Motor neuron (in vitro differentiated cells): ENCODE measurements at regions not wholly inside any gene's neighbourhood (a gene's known extent, or its start where the extent isn't known, plus 50 kb on each side); places are given as distances from the start of the nearest gene placed in this dataset.
"Not testable (repeated sequence)": the region's sequence is repeated elsewhere in the genome, so short reads cannot be mapped to it uniquely, and the experiment has no call there.

ENCODE experiments used
- ATAC-seq, 8 experiments: fragments of 200-7000 bp; cut with Tn5 transposase; replicated peaks in 6 of 8; 2 replicates each; pipeline ENCODE4 v1.8.0; 2021; ENCODE audit warnings: mild to moderate bottlenecking in 8 of 8, moderate library complexity in 8 of 8
- H3K27ac ChIP-seq, 2 donors: fragments of 250-450 bp; sonication (Bioruptor Pico); 2 replicates each; pipeline ENCODE4 v1.9.0; 2021; ENCODE audit warnings: antibody characterized with exemption in 2 of 2, mild to moderate bottlenecking in 2 of 2, moderate library complexity in 1 of 2
- H3K4me1 ChIP-seq, 2 donors: fragments of 250-450 bp; sonication (Bioruptor Pico); replicated peaks in 1 of 2; 2 replicates each; pipeline ENCODE4 v1.6.1; 2021; ENCODE audit warnings: antibody characterized with exemption in 2 of 2, mild to moderate bottlenecking in 2 of 2, moderate library complexity in 1 of 2
- H3K4me3 ChIP-seq, 5 donors: fragments of 250-450 bp; sonication (Bioruptor Pico); 2 replicates each; pipeline ENCODE4 v1.9.0; 2021; ENCODE audit warnings: antibody characterized with exemption in 5 of 5, mild to moderate bottlenecking in 5 of 5, moderate library complexity in 4 of 5
- WGBS, 10 experiments: fragments of 450-650 bp; shearing (Covaris generic); methylation state at CpG; one replicate each; pipeline ENCODE4 v1.0.0; 2022; 5-methylcytosine and 5-hydroxymethylcytosine counted together
- in situ Hi-C, 9 experiments: fragments of 400-800 bp; cut with MboI; loops; one replicate each; pipeline ENCODE4 v1.15.0; 2021; ENCODE audit warnings: low sequenced_read_pairs in 9 of 9, low pct_unique_long_range_greater_than_20kb in 2 of 9; ENCODE audit not compliant: unreplicated experiment in 9 of 9

GRCh38 chr2:87488991-87489390 is 258.9 kb upstream of the PLGLB2 start:
- not testable (repeated sequence) for H3K27ac ChIP-seq, ATAC-seq

DNA sequence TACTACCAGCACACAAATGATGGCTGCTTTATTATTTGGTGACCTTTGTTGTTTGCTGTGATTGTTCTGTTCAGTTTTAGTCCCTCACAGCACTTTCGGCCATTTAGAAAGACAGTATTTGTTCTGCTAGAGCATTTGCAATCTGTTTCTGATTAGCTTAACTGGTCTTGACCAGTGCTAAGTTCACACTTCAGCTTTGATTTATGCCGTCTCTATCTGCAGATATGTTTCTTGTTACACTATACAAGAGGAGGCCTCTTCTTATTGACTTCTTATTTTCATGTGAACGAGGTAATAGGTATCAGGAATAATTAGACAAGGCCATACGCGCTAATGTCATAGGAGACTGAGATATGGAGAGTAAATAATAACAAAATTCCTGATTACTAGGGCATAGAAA is 253.0 kb upstream of the PLGLB2 start:
- peak in 2 of 8 experiments; percentile 18 to 35 for ATAC-seq
- H3K27ac ChIP-seq, in situ Hi-C loops, H3K4me1 ChIP-seq, H3K4me3 ChIP-seq: not testable (repeated sequence)
- WGBS, 10 experiments, result 49 to 100% (median 83%) methylated on average over 1 to 5 of the region's 5 CpGs; no CpG with 5 or more reads in 3 of the 10 experiments

More at GRCh38 chr2:87488991-87489390, 258.9 kb upstream of the PLGLB2 start:
- in situ Hi-C loops, H3K4me1 ChIP-seq, H3K4me3 ChIP-seq: not testable (repeated sequence)
- no CpG with 5 or more reads among the region's 3 CpGs for WGBS, 10 experiments

GRCh38 chr2:87495455-87495854 is 252.4 kb upstream of the PLGLB2 start:
- H3K27ac ChIP-seq, in situ Hi-C loops, H3K4me3 ChIP-seq, ATAC-seq, H3K4me1 ChIP-seq: not testable (repeated sequence)
- WGBS, 10 experiments, result 73% methylated on average over 2 of the region's 5 CpGs; no CpG with 5 or more reads in 9 of the 10 experiments

- H3K4me1 ChIP-seq, H3K4me3 ChIP-seq, H3K27ac ChIP-seq, in situ Hi-C loops: not testable (repeated sequence)
- no CpG with 5 or more reads among the region's 6 CpGs for WGBS, 10 experiments
- ATAC-seq, result peak; percentile 91 to 100 (median 100)
Measured at GRCh38 chr2:87496036-87497006, 251.6 kb upstream of the PLGLB2 start.

DNA sequence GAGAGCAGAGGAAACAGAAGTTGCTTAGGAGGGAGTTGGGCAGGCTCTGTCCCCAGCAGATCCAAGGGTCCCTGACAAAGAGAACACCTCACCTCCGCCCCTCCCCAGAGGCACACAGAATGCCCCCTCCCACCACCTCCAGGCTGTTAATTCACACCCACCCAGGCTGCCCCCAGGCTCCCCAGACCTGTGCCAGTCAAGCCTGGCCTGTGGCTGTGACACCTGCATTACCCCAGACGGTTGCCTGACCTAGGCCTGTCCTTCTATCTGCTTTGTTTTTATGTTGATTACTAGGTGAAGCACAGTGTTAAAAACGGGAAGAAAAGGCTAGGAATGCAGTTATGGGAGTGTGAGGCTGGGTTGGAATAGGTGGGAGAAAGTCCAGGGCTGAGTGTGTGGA is 250.8 kb upstream of the PLGLB2 start:
- in situ Hi-C loops, result not testable (repeated sequence)
- WGBS, 10 experiments, result no CpG with 5 or more reads among the region's 3 CpGs
- peak in 1 of 8 experiments; percentile 7 for ATAC-seq

DNA sequence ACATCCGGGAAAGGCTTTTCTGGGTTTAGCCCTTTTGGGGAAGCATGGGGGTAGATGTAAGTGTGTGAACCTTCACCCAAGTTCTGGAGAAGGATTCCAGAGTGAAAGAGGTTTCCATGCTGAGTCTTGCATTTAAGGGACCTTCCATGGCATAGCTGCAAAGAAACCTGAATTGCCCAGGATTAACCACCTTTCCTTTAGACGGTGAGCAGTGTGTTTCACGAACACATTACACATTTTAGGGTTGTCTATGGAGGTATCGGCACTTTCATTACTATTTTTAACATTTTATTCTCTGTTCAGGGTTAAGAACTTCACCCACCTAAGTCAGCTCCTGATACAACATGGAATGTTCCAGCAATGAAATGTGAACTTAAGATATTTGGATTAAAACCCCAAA is 250.2 kb upstream of the PLGLB2 start:
- in situ Hi-C loops, H3K4me3 ChIP-seq, H3K4me1 ChIP-seq, H3K27ac ChIP-seq: not testable (repeated sequence)
- no CpG with 5 or more reads among the region's 4 CpGs for WGBS, 10 experiments
- ATAC-seq, result peak in 1 of 8 experiments; percentile 16

More for the DNA sequence above, 250.8 kb upstream of the PLGLB2 start:
- not testable (repeated sequence) for H3K4me3 ChIP-seq, H3K27ac ChIP-seq, H3K4me1 ChIP-seq

- H3K4me1 ChIP-seq, in situ Hi-C loops, H3K4me3 ChIP-seq, ATAC-seq, H3K27ac ChIP-seq: not testable (repeated sequence)
- WGBS, 10 experiments, result no CpG with 5 or more reads among the region's 12 CpGs
Measured at GRCh38 chr2:87498169-87498853, 249.6 kb upstream of the PLGLB2 start.

DNA sequence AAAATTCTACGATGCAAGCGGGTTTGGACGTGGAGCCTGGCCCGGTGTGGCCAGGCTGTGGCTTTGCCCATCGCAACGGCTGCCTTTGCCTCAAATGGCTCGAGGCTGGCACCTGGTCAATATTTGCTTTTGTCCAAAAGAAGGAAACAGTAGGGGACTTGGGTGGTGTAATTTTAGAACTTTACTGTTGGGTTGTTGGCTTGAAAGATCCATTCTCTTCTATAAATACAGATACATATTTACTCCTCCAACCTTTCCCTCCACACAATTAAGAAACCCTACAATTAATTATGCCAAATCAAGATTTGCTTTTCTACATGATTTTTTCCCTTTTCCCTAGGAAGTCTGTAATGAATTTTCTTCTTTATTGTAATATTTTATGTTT is 249.0 kb upstream of the PLGLB2 start:
- H3K4me3 ChIP-seq, ATAC-seq, H3K27ac ChIP-seq, H3K4me1 ChIP-seq, in situ Hi-C loops: not testable (repeated sequence)
- WGBS, 10 experiments, result no CpG with 5 or more reads among the region's 7 CpGs

- WGBS, 10 experiments, result no CpG with 5 or more reads among the region's 6 CpGs
- ATAC-seq, H3K4me1 ChIP-seq, H3K27ac ChIP-seq, in situ Hi-C loops, H3K4me3 ChIP-seq: not testable (repeated sequence)
Measured at GRCh38 chr2:87499860-87500259, 248.0 kb upstream of the PLGLB2 start.

DNA sequence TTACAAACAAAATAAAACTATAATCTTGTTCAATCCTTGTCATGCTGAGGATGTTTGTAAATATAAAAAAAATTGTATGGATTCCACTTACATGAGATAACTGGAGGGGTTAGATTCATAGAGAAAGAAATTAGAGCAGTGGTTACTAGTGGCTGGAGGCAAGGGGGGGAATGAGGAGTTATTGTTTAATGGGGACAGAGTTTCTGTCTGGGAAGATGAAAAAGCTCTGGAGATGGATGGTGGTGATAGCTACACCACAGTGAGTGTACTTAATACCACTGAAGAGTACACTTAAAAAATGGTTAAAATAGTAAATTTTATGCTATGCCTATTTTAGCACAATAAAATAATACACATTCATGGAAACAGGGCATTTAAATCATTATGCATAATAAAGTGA is 247.5 kb upstream of the PLGLB2 start:
- H3K4me3 ChIP-seq, H3K4me1 ChIP-seq, ATAC-seq, H3K27ac ChIP-seq, in situ Hi-C loops: not testable (repeated sequence)

DNA sequence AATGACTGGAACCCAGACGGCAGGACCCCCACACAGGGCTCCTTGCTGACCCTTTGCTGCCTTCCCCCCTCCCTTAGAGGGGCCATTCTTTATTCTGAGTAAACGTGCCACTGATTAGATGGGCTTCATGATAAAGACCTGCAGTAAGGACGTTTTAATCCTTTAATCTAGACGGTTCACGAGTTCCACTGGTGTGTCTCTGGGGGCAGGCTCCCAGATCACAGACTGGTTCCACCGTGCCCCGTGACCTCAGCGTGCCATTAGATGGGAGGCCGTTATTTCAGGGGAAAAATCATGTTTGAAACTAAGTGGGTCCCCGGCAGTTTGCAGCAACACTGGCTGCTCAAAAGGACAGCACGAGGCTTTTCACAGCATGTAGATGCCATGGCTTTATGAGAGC is 246.9 kb upstream of the PLGLB2 start:
- ATAC-seq, result peak in 4 of 8 experiments; percentile 13 to 34 (median 27)
- H3K4me1 ChIP-seq, in situ Hi-C loops, H3K27ac ChIP-seq, H3K4me3 ChIP-seq: not testable (repeated sequence)
- no CpG with 5 or more reads among the region's 11 CpGs for WGBS, 10 experiments

DNA sequence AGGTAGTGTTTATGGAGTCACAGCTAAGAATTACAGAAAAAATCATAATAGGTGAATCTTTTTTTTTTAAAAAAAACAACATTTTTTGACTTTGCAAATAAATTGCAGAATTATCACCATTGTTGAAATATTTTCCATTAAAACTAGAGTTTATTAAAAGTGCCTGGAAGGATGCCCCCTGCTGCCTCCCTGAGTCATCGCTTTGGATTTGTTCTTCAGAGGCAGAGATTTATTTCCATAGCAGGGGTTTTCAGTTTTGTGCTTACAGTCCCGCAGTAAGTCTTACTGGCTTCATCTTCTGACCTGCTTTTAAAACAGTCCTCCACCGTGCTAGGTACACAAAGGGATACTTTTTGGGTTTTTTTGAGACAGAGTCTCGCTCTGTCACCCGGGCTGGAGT is 244.9 kb upstream of the PLGLB2 start:
- H3K4me1 ChIP-seq, in situ Hi-C loops, ATAC-seq, H3K4me3 ChIP-seq, H3K27ac ChIP-seq: not testable (repeated sequence)
- no CpG with 5 or more reads among the region's 5 CpGs for WGBS, 10 experiments

DNA sequence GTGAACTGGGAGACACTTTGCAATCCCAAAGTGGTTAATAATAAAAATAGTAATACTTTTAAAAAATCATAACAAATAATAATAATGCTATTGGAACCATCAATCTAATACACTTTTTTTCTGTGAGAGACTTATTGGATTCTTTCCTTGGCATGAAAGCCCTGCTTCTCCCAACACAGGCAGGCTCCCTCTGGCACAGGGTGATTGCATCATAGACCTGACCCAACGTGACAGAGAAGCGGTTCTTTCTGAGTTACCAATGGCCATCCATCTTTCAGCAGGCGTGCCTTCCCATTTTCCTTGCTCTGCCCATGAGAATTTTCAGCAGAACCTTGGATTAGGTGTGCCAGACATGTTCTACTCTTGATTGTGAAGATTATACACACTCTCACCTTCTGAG is 242.6 kb upstream of the PLGLB2 start:
- no CpG with 5 or more reads among the region's 3 CpGs for WGBS, 10 experiments
- H3K4me1 ChIP-seq, result not testable (repeated sequence)

More for the DNA sequence above, 242.6 kb upstream of the PLGLB2 start:
- H3K27ac ChIP-seq, in situ Hi-C loops, H3K4me3 ChIP-seq: not testable (repeated sequence)
- peak in 2 of 8 experiments; percentile 23 to 45 for ATAC-seq
